Activated CD4-positive, alpha-beta T cell treated with anti-CD3 and anti-CD28 coated beads for 36 hours (primary cell): ENCODE measurements at regions not wholly inside any gene's neighbourhood (a gene's known extent, or its start where the extent isn't known, plus 50 kb on each side); places are given as distances from the start of the nearest gene placed in this dataset.

Experiments
- ATAC-seq: fragments of 200-7000 bp; cut with Tn5 transposase; one replicate; pipeline ENCODE4 v1.10.0; 2021; ENCODE audit warnings: mild to moderate bottlenecking, moderate library complexity
- CTCF ChIA-PET: fragments of 350-600 bp; sonication (Branson Sonifier 250); formaldehyde crosslinking; loops from one replicate; lab custom pipeline; 2021; ENCODE audit warnings: antibody characterized with exemption; lab: Charles Lee
- POLR2A ChIA-PET: fragments of 350-600 bp; sonication (Branson Sonifier 250); formaldehyde crosslinking; loops from one replicate; lab custom pipeline; 2021; ENCODE audit warnings: antibody characterized with exemption, inconsistent platforms; lab: Charles Lee
- DNase-seq: peaks from one replicate; pipeline ENCODE4 v3.0.0-alpha.2; 2020
- H3K27ac Mint-ChIP-seq: one replicate; pipeline ENCODE4 v1.8.0; 2021; ENCODE audit warnings: mixed read lengths
- H3K27me3 Mint-ChIP-seq: one replicate; pipeline ENCODE4 v1.8.0; 2021; ENCODE audit warnings: mixed read lengths
- H3K36me3 Mint-ChIP-seq: one replicate; pipeline ENCODE4 v1.8.0; 2021; ENCODE audit warnings: low read depth, mixed read lengths
- H3K4me1 Mint-ChIP-seq: one replicate; pipeline ENCODE4 v1.8.0; 2021; ENCODE audit warnings: mixed read lengths
- H3K4me3 Mint-ChIP-seq: one replicate; pipeline ENCODE4 v1.8.0; 2021; ENCODE audit warnings: mild to moderate bottlenecking, moderate library complexity, mixed read lengths
- H3K9me3 Mint-ChIP-seq: one replicate; pipeline ENCODE4 v1.8.0; 2021; ENCODE audit warnings: low read depth, mixed read lengths
- intact Hi-C, 2 experiments: fragments of 100-400 bp; cut with DNase I in 1 of 2; cut with micrococcal nuclease in 1 of 2; formaldehyde crosslinking; loops; one replicate each; pipeline versions ENCODE4 v1.14.2 to v1.15.1; 2022 to 2024; cut with DNase I, micrococcal nuclease

- CTCF ChIA-PET, result no interaction called here
- Mint-ChIP-seq H3K9me3 (peaks cover 7% of the 10 kb centered on the region), H3K36me3 (no peaks in the 10 kb centered on the region), H3K27me3 (peaks cover 2% of the 10 kb centered on the region), H3K4me3 (no peak overlapping the region), H3K27ac (no peak overlapping the region), H3K4me1 (no peaks in the 10 kb centered on the region)
- ATAC-seq, result no peak
- no peak for DNase-seq
- intact Hi-C loops, result no loop called here
- POLR2A ChIA-PET, result interaction anchor here (0.7 kb wide), 1 partner anchor 188 kb away, joined by 5 read pairs; no protein-coding TSS in a partner anchor
Observed at GRCh38 chr15:97585408-97585807, 375.1 kb upstream of the ARRDC4 start.

GRCh38 chr15:97592778-97593177 lies 367.7 kb upstream of the ARRDC4 start:
- intact Hi-C loops, result no loop called here
- DNase-seq, result no peak
- Mint-ChIP-seq H3K4me1 (no peaks in the 10 kb centered on the region), H3K4me3 (no peak overlapping the region), H3K27ac (no peak overlapping the region), H3K9me3 (no peaks in the 10 kb centered on the region), H3K36me3 (no peaks in the 10 kb centered on the region), H3K27me3 (no peaks in the 10 kb centered on the region)
- ChIA-PET POLR2A (no interaction called here), CTCF (no interaction called here)
- no peak for ATAC-seq

GRCh38 chr15:97597801-97598200 lies 362.7 kb upstream of the ARRDC4 start:
- no peak overlapping the region for H3K4me3 Mint-ChIP-seq
- intact Hi-C loops, result no loop called here
- H3K36me3 Mint-ChIP-seq, result no peaks in the 10 kb centered on the region
- ChIA-PET CTCF (no interaction called here), POLR2A (no interaction called here)
- no peaks in the 10 kb centered on the region for H3K9me3 Mint-ChIP-seq
- DNase-seq (no peak), ATAC-seq (no peak)
- H3K27ac Mint-ChIP-seq, result no peak overlapping the region
- H3K4me1 Mint-ChIP-seq, result no peaks in the 10 kb centered on the region
- no peaks in the 10 kb centered on the region for H3K27me3 Mint-ChIP-seq

- intact Hi-C loops, result no loop called here
Observed at GRCh38 chr15:97598353-97598798, 362.1 kb upstream of the ARRDC4 start.

DNA sequence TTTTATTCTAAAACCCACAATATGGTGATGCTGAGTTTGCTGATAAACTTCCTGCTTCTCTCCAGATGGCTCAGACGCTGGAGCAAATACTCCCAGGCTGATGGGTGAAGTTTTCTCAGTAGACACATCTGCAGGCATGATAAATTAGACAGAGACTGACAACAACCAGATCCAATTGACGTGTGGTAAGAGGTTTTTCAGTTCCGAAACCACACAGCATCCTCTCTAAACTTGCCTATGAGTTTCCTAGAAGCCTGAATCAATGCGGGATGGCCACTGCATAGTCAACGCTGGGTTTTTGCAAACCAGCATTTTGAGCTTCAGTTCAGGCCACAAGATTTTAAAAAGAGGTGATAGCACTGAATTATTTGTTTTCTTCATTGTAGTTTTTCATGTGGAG lies 360.3 kb upstream of the ARRDC4 start:
- H3K27ac Mint-ChIP-seq, result no peak overlapping the region
- intact Hi-C loops, result no loop called here
- H3K27me3 Mint-ChIP-seq, result no peaks in the 10 kb centered on the region
- POLR2A ChIA-PET, result no interaction called here
- CTCF ChIA-PET, result interaction anchor here (0.9 kb wide), 1 partner anchor 38 kb away, joined by 3 read pairs; no protein-coding TSS in a partner anchor
- no peaks in the 10 kb centered on the region for H3K9me3 Mint-ChIP-seq
- ATAC-seq, result no peak
- DNase-seq, result no peak
- H3K4me1 Mint-ChIP-seq, result no peaks in the 10 kb centered on the region
- no peak overlapping the region for H3K4me3 Mint-ChIP-seq
- H3K36me3 Mint-ChIP-seq, result no peaks in the 10 kb centered on the region

More at GRCh38 chr15:97598353-97598798, 362.1 kb upstream of the ARRDC4 start:
- H3K4me1 Mint-ChIP-seq, result no peaks in the 10 kb centered on the region
- ATAC-seq (no peak), DNase-seq (no peak)
- ChIA-PET CTCF (no interaction called here), POLR2A (no interaction called here)
- no peaks in the 10 kb centered on the region for H3K36me3 Mint-ChIP-seq
- no peaks in the 10 kb centered on the region for H3K27me3 Mint-ChIP-seq
- no peak overlapping the region for H3K4me3 Mint-ChIP-seq
- no peaks in the 10 kb centered on the region for H3K9me3 Mint-ChIP-seq
- H3K27ac Mint-ChIP-seq, result no peak overlapping the region

GRCh38 chr15:97604677-97605076 lies 355.8 kb upstream of the ARRDC4 start:
- CTCF ChIA-PET, result no interaction called here
- intact Hi-C loops, result no loop called here

GRCh38 chr15:97615114-97615513 lies 345.4 kb upstream of the ARRDC4 start:
- intact Hi-C loops, result no loop called here
- POLR2A ChIA-PET, result no interaction called here
- CTCF ChIA-PET, result no interaction called here
- H3K27me3 Mint-ChIP-seq, result no peaks in the 10 kb centered on the region
- DNase-seq (no peak), ATAC-seq (no peak)
- H3K4me1 Mint-ChIP-seq, result no peaks in the 10 kb centered on the region
- H3K9me3 Mint-ChIP-seq, result peaks cover 13% of the 10 kb centered on the region
- no peak overlapping the region for H3K27ac Mint-ChIP-seq
- no peak overlapping the region for H3K4me3 Mint-ChIP-seq
- no peaks in the 10 kb centered on the region for H3K36me3 Mint-ChIP-seq

More at GRCh38 chr15:97604677-97605076, 355.8 kb upstream of the ARRDC4 start:
- no peaks in the 10 kb centered on the region for H3K9me3 Mint-ChIP-seq
- no peak overlapping the region for H3K4me3 Mint-ChIP-seq
- no peaks in the 10 kb centered on the region for H3K36me3 Mint-ChIP-seq
- no peak for DNase-seq
- POLR2A ChIA-PET, result no interaction called here
- no peaks in the 10 kb centered on the region for H3K27me3 Mint-ChIP-seq
- H3K4me1 Mint-ChIP-seq, result no peaks in the 10 kb centered on the region
- H3K27ac Mint-ChIP-seq, result no peak overlapping the region
- no peak for ATAC-seq

DNA sequence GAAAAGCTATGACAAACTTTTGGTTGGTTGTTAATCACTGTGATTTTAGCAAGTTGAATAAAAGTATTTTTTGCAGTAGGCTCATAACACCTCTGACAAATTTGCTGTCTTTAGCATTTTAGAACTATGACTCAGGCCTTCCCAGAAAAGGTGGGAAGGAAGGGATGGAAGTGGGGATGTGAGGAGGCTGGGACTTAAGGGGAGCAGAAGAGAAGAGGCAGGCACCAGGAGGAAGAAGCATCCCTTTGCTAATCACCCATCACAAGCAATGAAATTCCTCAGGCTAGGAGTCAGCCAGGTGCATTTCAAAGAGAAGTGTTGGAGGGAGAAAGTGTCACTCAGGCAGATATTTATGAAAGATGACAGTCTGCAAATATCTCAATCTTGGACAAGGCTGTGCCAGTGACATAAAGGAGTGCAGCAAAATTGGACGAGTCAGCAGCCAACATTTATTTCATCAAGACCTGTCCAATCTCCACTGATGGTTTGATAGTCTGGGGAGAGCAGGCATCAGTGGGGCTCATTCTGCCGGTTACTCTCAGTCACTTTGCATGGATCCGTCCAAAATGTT lies 337.3 kb upstream of the ARRDC4 start:
- intact Hi-C loops, result no loop called here
- Mint-ChIP-seq H3K9me3 (peaks cover 1% of the 10 kb centered on the region), H3K27ac (no peak overlapping the region), H3K27me3 (no peaks in the 10 kb centered on the region), H3K4me1 (no peaks in the 10 kb centered on the region), H3K36me3 (no peaks in the 10 kb centered on the region), H3K4me3 (no peak overlapping the region)
- DNase-seq (no peak), ATAC-seq (no peak)
- ChIA-PET POLR2A (no interaction called here), CTCF (no interaction called here)

GRCh38 chr15:97627634-97628033 lies 332.9 kb upstream of the ARRDC4 start:
- H3K9me3 Mint-ChIP-seq, result peaks cover 9% of the 10 kb centered on the region
- no peaks in the 10 kb centered on the region for H3K4me1 Mint-ChIP-seq
- DNase-seq (no peak), ATAC-seq (no peak)
- intact Hi-C loops, result no loop called here
- H3K27me3 Mint-ChIP-seq, result no peaks in the 10 kb centered on the region
- POLR2A ChIA-PET, result no interaction called here
- no peak overlapping the region for H3K27ac Mint-ChIP-seq
- CTCF ChIA-PET, result no interaction called here
- no peaks in the 10 kb centered on the region for H3K36me3 Mint-ChIP-seq
- no peak overlapping the region for H3K4me3 Mint-ChIP-seq

DNA sequence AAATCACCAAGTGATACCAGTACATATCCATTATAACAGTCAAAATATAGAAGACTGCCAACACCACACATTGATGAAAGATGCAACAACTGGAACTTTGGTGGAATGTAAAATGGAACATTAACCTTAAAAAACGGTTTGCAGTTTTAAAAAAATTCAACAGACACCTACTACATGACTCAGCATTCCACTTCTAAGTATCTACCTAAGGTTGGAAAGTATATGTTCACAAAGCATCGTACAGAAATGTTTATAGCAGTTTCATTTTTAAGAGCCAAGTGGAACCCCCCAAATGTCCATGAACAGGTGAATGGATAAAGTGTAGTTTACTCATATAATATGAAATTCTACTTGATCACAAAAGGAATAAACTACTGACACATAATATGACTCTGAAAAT lies 314.7 kb upstream of the ARRDC4 start:
- intact Hi-C loops, result no loop called here
- Mint-ChIP-seq H3K27me3 (no peaks in the 10 kb centered on the region), H3K27ac (no peak overlapping the region), H3K9me3 (no peaks in the 10 kb centered on the region), H3K4me3 (no peak overlapping the region), H3K4me1 (no peaks in the 10 kb centered on the region), H3K36me3 (no peaks in the 10 kb centered on the region)
- CTCF ChIA-PET, result no interaction called here
- POLR2A ChIA-PET, result no interaction called here
- ATAC-seq (no peak), DNase-seq (no peak)

DNA sequence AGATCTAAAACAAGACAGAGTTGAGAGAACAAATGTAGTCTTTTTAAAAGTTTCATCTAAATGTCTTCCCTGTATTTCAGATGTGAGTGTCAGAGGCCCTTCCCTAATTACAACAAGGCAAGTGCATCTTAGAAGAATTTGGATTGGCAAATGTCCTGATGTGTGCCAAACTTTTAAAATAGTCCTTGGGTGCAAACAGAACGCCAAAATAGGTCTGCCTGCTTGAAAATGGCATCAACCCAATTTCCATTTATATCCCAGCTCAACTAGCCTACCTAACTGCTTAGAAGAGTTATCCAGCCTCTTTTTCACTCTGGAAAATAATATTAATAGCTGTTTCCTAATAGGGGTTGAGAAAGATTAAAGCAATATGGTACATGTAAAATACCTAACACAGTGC lies 311.8 kb upstream of the ARRDC4 start:
- intact Hi-C loops, result no loop called here
- Mint-ChIP-seq H3K9me3 (no peaks in the 10 kb centered on the region), H3K27me3 (peaks cover 9% of the 10 kb centered on the region), H3K36me3 (no peaks in the 10 kb centered on the region), H3K4me3 (no peak overlapping the region), H3K27ac (no peak overlapping the region), H3K4me1 (no peaks in the 10 kb centered on the region)
- ATAC-seq (no peak), DNase-seq (no peak)
- POLR2A ChIA-PET, result no interaction called here
- CTCF ChIA-PET, result interaction anchor here (0.7 kb wide), 1 partner anchor 1354 kb away, joined by 3 read pairs; no protein-coding TSS in a partner anchor

DNA sequence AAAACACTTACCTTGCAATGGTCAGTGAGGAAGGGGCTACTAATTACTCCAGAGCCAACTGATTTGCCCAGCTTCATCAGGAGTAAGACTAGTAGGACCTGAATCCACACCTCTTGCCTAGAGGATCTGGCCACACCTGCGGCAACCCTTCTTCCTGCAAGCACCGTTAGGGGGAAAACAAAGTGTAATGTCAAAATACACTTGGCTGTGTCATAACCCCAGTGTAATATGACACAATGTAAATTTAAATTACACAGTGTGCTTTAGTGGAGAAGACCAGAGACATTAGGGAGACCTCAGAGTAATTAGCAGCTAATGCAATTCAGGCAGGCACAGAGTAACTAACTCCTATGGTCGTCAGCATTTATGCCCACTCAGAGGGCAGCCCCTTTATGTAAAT lies 308.5 kb upstream of the ARRDC4 start:
- Mint-ChIP-seq H3K4me3 (no peak overlapping the region), H3K36me3 (no peaks in the 10 kb centered on the region), H3K9me3 (peaks cover 3% of the 10 kb centered on the region), H3K27me3 (peaks cover 12% of the 10 kb centered on the region), H3K27ac (no peak overlapping the region), H3K4me1 (no peaks in the 10 kb centered on the region)
- DNase-seq (no peak), ATAC-seq (no peak)
- ChIA-PET POLR2A (no interaction called here), CTCF (no interaction called here)
- intact Hi-C loops, result no loop called here
